ENCODE measurements at regions not wholly inside any gene's neighbourhood (a gene's known extent, or its start where the extent isn't known, plus 50 kb on each side); places are given as distances from the start of the nearest gene placed in this dataset.

- no peak for FAIRE-seq
Measured at GRCh38 chr20:10925767-10926166, 252.0 kb upstream of the JAG1 start.

- no peak for FAIRE-seq
Measured at GRCh38 chr20:10927011-10927583, 253.3 kb upstream of the JAG1 start.

GRCh38 chr20:10927936-10928840 lies 254.4 kb upstream of the JAG1 start:
- no peak for FAIRE-seq

- no peak for FAIRE-seq
Measured at GRCh38 chr20:10928841-10929421, 255.1 kb upstream of the JAG1 start.

- no peak for FAIRE-seq
Measured at GRCh38 chr20:10935658-10936402, 262.0 kb upstream of the JAG1 start.

- FAIRE-seq = no peak
Measured at GRCh38 chr20:10936786-10937185, 263.0 kb upstream of the JAG1 start.

- no peak for FAIRE-seq
Measured at GRCh38 chr20:10939331-10939941, 265.6 kb upstream of the JAG1 start.

- FAIRE-seq = no peak
Measured at GRCh38 chr20:10940941-10941340, 267.1 kb upstream of the JAG1 start.

- FAIRE-seq = no peak
Measured at GRCh38 chr20:10943686-10944265, 270.0 kb upstream of the JAG1 start.

GRCh38 chr20:10946124-10946880 lies 272.5 kb upstream of the JAG1 start:
- no peak for FAIRE-seq

GRCh38 chr20:10947726-10948125 lies 273.9 kb upstream of the JAG1 start:
- FAIRE-seq = no peak

- FAIRE-seq = no peak
Measured at GRCh38 chr20:10949930-10950783, 276.4 kb upstream of the JAG1 start.

GRCh38 chr20:10951216-10951615 lies 277.4 kb upstream of the JAG1 start:
- FAIRE-seq = no peak

- no peak for FAIRE-seq
Measured at GRCh38 chr20:10951904-10952303, 278.1 kb upstream of the JAG1 start.

GRCh38 chr20:10953437-10953836 lies 279.6 kb upstream of the JAG1 start:
- no peak for FAIRE-seq

- FAIRE-seq = no peak
Measured at GRCh38 chr20:10954137-10954840, 280.5 kb upstream of the JAG1 start.

GRCh38 chr20:10954908-10955580 lies 281.2 kb upstream of the JAG1 start:
- no peak for FAIRE-seq

- no peak for FAIRE-seq
Measured at GRCh38 chr20:10958279-10958678, 284.5 kb upstream of the JAG1 start.

- no peak for FAIRE-seq
Measured at GRCh38 chr20:10960416-10960815, 286.6 kb upstream of the JAG1 start.

Measured in islet of Langerhans (tissue), 1 donor.